Glutamatergic neuron (in vitro differentiated cells): ENCODE measurements at regions not wholly inside any gene's neighbourhood (a gene's known extent, or its start where the extent isn't known, plus 50 kb on each side); places are given as distances from the start of the nearest gene placed in this dataset.
A peak's percentile ranks its signal among the peaks of the same experiment; 100 is the strongest.
"Not testable (repeated sequence)": the region's sequence is repeated elsewhere in the genome, so short reads cannot be mapped to it uniquely, and the experiment has no call there.

Experiments used
- DNase-seq: peaks from one replicate; pipeline ENCODE4 v3.0.0; 2022
- H3K27ac Mint-ChIP-seq: one replicate; pipeline ENCODE4 v1.8.0; 2020; ENCODE audit warnings: mild to moderate bottlenecking, mixed read lengths, inconsistent platforms; ENCODE audit not compliant: unreplicated experiment
- H3K27me3 Mint-ChIP-seq: one replicate; pipeline ENCODE4 v1.8.0; 2020; ENCODE audit warnings: mild to moderate bottlenecking, moderate library complexity, mixed read lengths, inconsistent platforms; ENCODE audit not compliant: unreplicated experiment
- H3K36me3 Mint-ChIP-seq: one replicate; pipeline ENCODE4 v1.8.0; 2020; ENCODE audit warnings: mild to moderate bottlenecking, mixed read lengths, inconsistent platforms; ENCODE audit not compliant: unreplicated experiment
- H3K4me1 Mint-ChIP-seq: one replicate; pipeline ENCODE4 v1.8.0; 2020; ENCODE audit warnings: mild to moderate bottlenecking, low read depth, mixed read lengths, inconsistent platforms; ENCODE audit not compliant: unreplicated experiment
- H3K4me3 Mint-ChIP-seq: one replicate; pipeline ENCODE4 v1.8.0; 2020; ENCODE audit warnings: mild to moderate bottlenecking, mixed read lengths, inconsistent platforms; ENCODE audit not compliant: unreplicated experiment
- H3K9me3 Mint-ChIP-seq: one replicate; pipeline ENCODE4 v1.8.0; 2020; ENCODE audit warnings: mild to moderate bottlenecking, moderate library complexity, mixed read lengths, inconsistent platforms; ENCODE audit not compliant: unreplicated experiment
- TF ChIP-seq, protein P1 (sequence below): fragments of 200-600 bp; sonication (generic); IDR thresholded peaks from one replicate; pipeline ENCODE4 v1.5.0; 2021; ENCODE audit not compliant: partially characterized antibody, unreplicated experiment

DNA sequence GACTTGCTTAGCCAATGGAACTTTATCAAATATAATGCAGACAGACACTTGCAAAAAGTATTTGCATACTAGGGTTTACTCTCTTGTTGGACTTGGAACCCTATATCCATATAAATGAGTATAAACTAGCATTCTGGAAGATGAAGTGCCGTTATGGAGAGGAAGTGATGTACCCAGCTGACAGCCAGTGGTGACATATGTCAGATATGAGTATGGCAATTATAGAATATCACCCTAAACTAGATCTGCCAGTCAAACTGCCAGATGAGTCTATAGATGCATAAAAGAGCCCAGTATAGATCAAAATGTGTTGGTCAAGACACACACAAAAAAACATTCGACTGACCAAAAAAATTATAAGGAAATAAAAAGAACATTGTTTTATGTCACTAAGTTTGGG lies 739.3 kb downstream of the PLA2G4A start:
- no peaks in the 10 kb centered on the region for H3K27me3 Mint-ChIP-seq
- no peaks in the 10 kb centered on the region for H3K4me1 Mint-ChIP-seq
- H3K9me3 Mint-ChIP-seq, result no peaks in the 10 kb centered on the region
- no peak overlapping the region for H3K4me3 Mint-ChIP-seq
- DNase-seq, result no peak
- no peak overlapping the region for H3K27ac Mint-ChIP-seq
- no peaks in the 10 kb centered on the region for H3K36me3 Mint-ChIP-seq
- TF ChIP-seq, protein P1, sequence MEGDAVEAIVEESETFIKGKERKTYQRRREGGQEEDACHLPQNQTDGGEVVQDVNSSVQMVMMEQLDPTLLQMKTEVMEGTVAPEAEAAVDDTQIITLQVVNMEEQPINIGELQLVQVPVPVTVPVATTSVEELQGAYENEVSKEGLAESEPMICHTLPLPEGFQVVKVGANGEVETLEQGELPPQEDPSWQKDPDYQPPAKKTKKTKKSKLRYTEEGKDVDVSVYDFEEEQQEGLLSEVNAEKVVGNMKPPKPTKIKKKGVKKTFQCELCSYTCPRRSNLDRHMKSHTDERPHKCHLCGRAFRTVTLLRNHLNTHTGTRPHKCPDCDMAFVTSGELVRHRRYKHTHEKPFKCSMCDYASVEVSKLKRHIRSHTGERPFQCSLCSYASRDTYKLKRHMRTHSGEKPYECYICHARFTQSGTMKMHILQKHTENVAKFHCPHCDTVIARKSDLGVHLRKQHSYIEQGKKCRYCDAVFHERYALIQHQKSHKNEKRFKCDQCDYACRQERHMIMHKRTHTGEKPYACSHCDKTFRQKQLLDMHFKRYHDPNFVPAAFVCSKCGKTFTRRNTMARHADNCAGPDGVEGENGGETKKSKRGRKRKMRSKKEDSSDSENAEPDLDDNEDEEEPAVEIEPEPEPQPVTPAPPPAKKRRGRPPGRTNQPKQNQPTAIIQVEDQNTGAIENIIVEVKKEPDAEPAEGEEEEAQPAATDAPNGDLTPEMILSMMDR, result no peak

- H3K27me3 Mint-ChIP-seq, result no peaks in the 10 kb centered on the region
- no peaks in the 10 kb centered on the region for H3K4me1 Mint-ChIP-seq
- no peaks in the 10 kb centered on the region for H3K36me3 Mint-ChIP-seq
- TF ChIP-seq, protein P1, result no peak
- no peak overlapping the region for H3K27ac Mint-ChIP-seq
- no peak overlapping the region for H3K4me3 Mint-ChIP-seq
- DNase-seq, result no peak
- H3K9me3 Mint-ChIP-seq, result no peaks in the 10 kb centered on the region
These were observed 741.4 kb downstream of the PLA2G4A start for GRCh38 chr1:187570166-187570565.

GRCh38 chr1:187577610-187578009 lies 748.9 kb downstream of the PLA2G4A start:
- H3K27me3 Mint-ChIP-seq, result no peaks in the 10 kb centered on the region
- H3K36me3 Mint-ChIP-seq, result no peaks in the 10 kb centered on the region
- H3K4me1 Mint-ChIP-seq, result no peaks in the 10 kb centered on the region
- H3K27ac Mint-ChIP-seq, result no peak overlapping the region
- no peaks in the 10 kb centered on the region for H3K9me3 Mint-ChIP-seq
- H3K4me3 Mint-ChIP-seq, result no peak overlapping the region
- TF ChIP-seq, protein P1, result no peak
- no peak for DNase-seq

- Mint-ChIP-seq H3K36me3 (no peaks in the 10 kb centered on the region), H3K9me3 (no peaks in the 10 kb centered on the region), H3K4me1 (no peaks in the 10 kb centered on the region), H3K27ac (no peak overlapping the region), H3K27me3 (no peaks in the 10 kb centered on the region), H3K4me3 (no peak overlapping the region)
- TF ChIP-seq, protein P1, result no peak
- DNase-seq, result no peak
These were observed 760.2 kb downstream of the PLA2G4A start for GRCh38 chr1:187588917-187589316.

- no peak for DNase-seq
- no peak overlapping the region for H3K27ac Mint-ChIP-seq
- peaks cover 4% of the 10 kb centered on the region for H3K36me3 Mint-ChIP-seq
- TF ChIP-seq, protein P1, result no peak
- H3K9me3 Mint-ChIP-seq, result no peaks in the 10 kb centered on the region
- H3K27me3 Mint-ChIP-seq, result no peaks in the 10 kb centered on the region
- H3K4me1 Mint-ChIP-seq, result no peaks in the 10 kb centered on the region
- H3K4me3 Mint-ChIP-seq, result no peak overlapping the region
These were observed 777.0 kb downstream of the PLA2G4A start for GRCh38 chr1:187605736-187606135.

GRCh38 chr1:187615853-187616735 lies 787.3 kb downstream of the PLA2G4A start:
- H3K4me1 Mint-ChIP-seq, H3K4me3 Mint-ChIP-seq, DNase-seq, H3K27ac Mint-ChIP-seq, H3K27me3 Mint-ChIP-seq: not testable (repeated sequence)
- Mint-ChIP-seq H3K9me3 (peaks cover 13% of the 10 kb centered on the region), H3K36me3 (peaks cover 25% of the 10 kb centered on the region)

GRCh38 chr1:187616830-187617229 lies 788.1 kb downstream of the PLA2G4A start:
- peaks cover 20% of the 10 kb centered on the region for H3K36me3 Mint-ChIP-seq
- H3K27me3 Mint-ChIP-seq, H3K4me3 Mint-ChIP-seq, DNase-seq, H3K4me1 Mint-ChIP-seq: not testable (repeated sequence)
- H3K27ac Mint-ChIP-seq, result peak overlapping the region; percentile 55
- peaks cover 13% of the 10 kb centered on the region for H3K9me3 Mint-ChIP-seq
